Right atrium auricular region (tissue), 2 donors: ENCODE measurements at regions not wholly inside any gene's neighbourhood (a gene's known extent, or its start where the extent isn't known, plus 50 kb on each side); places are given as distances from the start of the nearest gene placed in this dataset.

ENCODE experiments used
- DNase-seq: peaks from one replicate; pipeline ENCODE4 v3.0.0-alpha.2; 2019; ENCODE audit warnings: low spot score
- H3K27ac ChIP-seq, 2 donors: fragments of 200-600 bp; sonication (generic); 1 replicate in 1 of 2; 2 replicates in 1 of 2; pipeline ENCODE4 v1.5.1; 2016 to 2019
- H3K27me3 ChIP-seq, 2 donors: fragments of 200-600 bp; sonication (generic); one replicate each; pipeline versions ENCODE4 v1.5.1 to v1.6.0; 2017 to 2019
- H3K36me3 ChIP-seq: fragments of 200-600 bp; sonication (generic); one replicate; pipeline ENCODE4 v1.5.1; 2016
- H3K4me1 ChIP-seq, 2 donors: fragments of 200-600 bp; sonication (generic); one replicate each; pipeline versions ENCODE4 v1.5.1 to v1.6.0; 2017 to 2019
- H3K4me3 ChIP-seq, 2 donors: fragments of 200-600 bp; sonication (generic); 1 replicate in 1 of 2; 2 replicates in 1 of 2; pipeline ENCODE4 v1.5.1; 2017 to 2019; ENCODE audit warnings: mild to moderate bottlenecking in 1 of 2, moderate library complexity in 1 of 2
- H3K9me3 ChIP-seq, 2 donors: fragments of 200-600 bp; sonication (generic); one replicate each; pipeline ENCODE4 v1.5.1; 2019
- TF ChIP-seq, protein P1 (sequence below), 2 donors: fragments of 200-600 bp; sonication (generic); IDR thresholded peaks; one replicate each; pipeline ENCODE4 v1.5.1; 2019; ENCODE audit warnings: antibody characterized with exemption in 2 of 2

DNA sequence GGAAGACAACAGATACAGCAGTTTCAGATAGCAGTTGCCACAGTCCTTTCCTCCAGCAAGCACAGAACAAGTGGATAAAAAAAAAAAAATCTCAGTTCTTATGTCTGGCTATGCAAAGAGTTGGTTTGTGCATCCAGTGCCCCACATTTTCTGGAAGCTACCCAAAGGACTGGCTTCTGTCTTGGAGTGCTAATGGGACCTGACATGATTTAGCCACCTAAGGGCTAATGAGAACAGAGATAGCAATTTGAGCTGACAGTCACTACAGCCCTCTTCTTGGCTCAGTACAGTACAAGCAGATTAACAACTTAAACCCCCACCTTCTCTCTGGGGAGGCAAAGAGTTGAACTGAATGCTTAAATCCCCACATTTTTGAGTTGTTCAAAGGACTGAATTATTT lies 976.8 kb downstream of the TBC1D32 start:
- H3K9me3 ChIP-seq: peaks cover 0 to 26% of the 10 kb centered on the region in 2 donors
- no peak overlapping the region for H3K4me3 ChIP-seq
- no peaks in the 10 kb centered on the region for H3K4me1 ChIP-seq
- H3K27ac ChIP-seq: no peak overlapping the region
- no peaks in the 10 kb centered on the region for H3K36me3 ChIP-seq
- TF ChIP-seq, protein P1, sequence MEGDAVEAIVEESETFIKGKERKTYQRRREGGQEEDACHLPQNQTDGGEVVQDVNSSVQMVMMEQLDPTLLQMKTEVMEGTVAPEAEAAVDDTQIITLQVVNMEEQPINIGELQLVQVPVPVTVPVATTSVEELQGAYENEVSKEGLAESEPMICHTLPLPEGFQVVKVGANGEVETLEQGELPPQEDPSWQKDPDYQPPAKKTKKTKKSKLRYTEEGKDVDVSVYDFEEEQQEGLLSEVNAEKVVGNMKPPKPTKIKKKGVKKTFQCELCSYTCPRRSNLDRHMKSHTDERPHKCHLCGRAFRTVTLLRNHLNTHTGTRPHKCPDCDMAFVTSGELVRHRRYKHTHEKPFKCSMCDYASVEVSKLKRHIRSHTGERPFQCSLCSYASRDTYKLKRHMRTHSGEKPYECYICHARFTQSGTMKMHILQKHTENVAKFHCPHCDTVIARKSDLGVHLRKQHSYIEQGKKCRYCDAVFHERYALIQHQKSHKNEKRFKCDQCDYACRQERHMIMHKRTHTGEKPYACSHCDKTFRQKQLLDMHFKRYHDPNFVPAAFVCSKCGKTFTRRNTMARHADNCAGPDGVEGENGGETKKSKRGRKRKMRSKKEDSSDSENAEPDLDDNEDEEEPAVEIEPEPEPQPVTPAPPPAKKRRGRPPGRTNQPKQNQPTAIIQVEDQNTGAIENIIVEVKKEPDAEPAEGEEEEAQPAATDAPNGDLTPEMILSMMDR (IDR thresholded peaks at IDR 0.05): no peak
- H3K27me3 ChIP-seq: no peaks in the 10 kb centered on the region
- DNase-seq: no peak

DNA sequence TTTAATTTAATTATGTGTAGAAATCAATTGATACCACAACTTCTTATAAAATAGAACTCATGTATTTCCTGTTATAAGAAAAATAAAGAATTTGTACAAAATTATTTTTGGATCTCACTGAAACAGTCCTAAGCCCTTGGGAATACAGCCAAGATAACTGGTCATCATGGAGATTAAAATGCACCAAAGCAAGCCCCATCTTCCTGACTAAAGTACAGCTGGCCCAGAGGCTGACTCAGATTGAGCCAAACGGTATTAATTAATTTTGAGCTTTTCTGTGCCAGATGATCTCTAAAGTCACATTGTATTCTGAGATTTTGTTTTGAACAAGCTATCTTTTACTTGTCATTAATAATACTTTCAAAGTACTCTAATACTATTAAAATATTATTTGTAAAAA lies 978.5 kb downstream of the TBC1D32 start:
- no peaks in the 10 kb centered on the region for H3K27me3 ChIP-seq
- no peak overlapping the region for H3K27ac ChIP-seq
- DNase-seq: no peak
- TF ChIP-seq, protein P1 (IDR thresholded peaks at IDR 0.05): no peak
- no peak overlapping the region for H3K4me3 ChIP-seq
- H3K4me1 ChIP-seq: no peaks in the 10 kb centered on the region
- peaks cover 0 to 26% of the 10 kb centered on the region in 2 donors for H3K9me3 ChIP-seq
- no peaks in the 10 kb centered on the region for H3K36me3 ChIP-seq

DNA sequence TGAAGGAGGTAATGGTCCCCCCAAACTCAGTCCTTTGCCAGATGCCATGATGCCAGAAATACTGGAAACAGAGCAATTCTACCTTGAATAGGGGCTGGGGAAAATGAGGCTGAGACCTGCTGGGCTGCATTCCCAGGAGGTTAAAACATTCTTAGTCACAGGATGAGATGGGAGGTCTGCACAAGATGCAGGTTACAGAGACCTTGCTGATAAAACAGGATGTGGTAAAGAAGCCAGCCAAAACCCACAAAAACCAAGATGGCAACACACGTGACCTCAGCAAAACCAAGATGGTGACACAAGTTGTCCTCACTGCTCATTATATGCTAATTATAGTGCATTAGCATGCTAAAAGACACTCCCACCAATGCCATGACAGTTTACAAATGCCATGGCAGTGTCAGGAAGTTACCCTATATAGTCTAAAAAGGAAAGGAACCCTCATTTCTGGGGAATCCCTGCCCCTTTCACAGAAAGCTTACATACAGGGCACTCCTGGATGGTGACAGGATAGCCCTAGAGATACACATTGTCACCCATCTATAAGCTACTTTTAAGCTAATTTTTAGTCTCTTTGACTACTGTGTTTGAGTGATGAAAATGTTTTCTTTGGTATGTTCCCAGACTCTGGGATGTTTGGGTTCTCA lies 979.7 kb downstream of the TBC1D32 start:
- Histone ChIP-seq H3K27me3 (no peaks in the 10 kb centered on the region), H3K4me3 (no peak overlapping the region), H3K27ac (no peak overlapping the region), H3K4me1 (no peaks in the 10 kb centered on the region), H3K36me3 (no peaks in the 10 kb centered on the region), H3K9me3 (peaks cover 0 to 17% of the 10 kb centered on the region in 2 donors)
- DNase-seq: no peak
- TF ChIP-seq, protein P1 (IDR thresholded peaks at IDR 0.05): no peak

DNA sequence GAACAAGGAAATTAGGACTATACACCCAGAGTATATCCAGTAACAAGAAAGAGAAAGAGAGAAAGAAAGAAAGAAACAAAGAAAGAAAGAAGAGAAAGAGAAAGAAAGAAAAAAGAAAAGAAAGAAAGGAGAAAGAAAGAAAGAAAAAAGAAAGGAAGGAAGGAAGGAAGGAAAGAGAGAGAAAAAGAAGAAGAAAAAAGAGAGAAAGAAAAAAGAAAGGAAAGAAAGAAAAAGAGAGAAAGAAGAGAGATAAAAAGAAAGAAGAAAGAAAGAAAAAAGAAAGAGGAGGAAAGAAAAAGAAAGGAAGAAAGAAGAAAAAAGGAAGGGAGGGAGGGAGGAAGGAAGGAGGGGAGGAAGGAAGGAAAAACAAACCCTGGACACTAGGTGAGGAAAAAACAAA lies 981.8 kb downstream of the TBC1D32 start:
- H3K27ac ChIP-seq: no peak overlapping the region
- H3K4me3 ChIP-seq: no peak overlapping the region
- TF ChIP-seq, protein P1 (IDR thresholded peaks at IDR 0.05): no peak
- no peak for DNase-seq
- no peaks in the 10 kb centered on the region for H3K27me3 ChIP-seq
- no peaks in the 10 kb centered on the region for H3K36me3 ChIP-seq
- H3K4me1 ChIP-seq: no peaks in the 10 kb centered on the region
- H3K9me3 ChIP-seq: no peaks in the 10 kb centered on the region

DNA sequence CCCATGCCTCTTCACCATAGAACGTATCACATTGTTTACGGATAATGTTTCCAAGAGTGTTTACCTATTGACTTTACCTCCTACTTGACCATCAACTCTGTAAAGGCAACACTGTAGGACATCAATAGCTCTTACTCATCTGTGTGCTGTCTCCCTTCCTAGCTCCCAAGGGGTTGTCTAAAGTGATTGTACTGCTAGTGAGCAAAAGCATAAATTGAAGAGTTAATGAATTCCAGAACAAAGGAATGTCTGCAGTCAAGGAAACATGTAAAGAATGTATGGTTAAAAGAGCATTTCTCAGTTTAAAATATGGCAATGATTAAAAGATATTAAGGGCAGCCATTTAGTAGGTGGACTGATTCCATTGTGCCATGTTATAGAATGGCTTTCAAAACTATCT lies 985.4 kb downstream of the TBC1D32 start:
- TF ChIP-seq, protein P1 (IDR thresholded peaks at IDR 0.05): no peak
- Histone ChIP-seq H3K27ac (no peak overlapping the region), H3K4me1 (no peaks in the 10 kb centered on the region), H3K4me3 (no peak overlapping the region), H3K36me3 (no peaks in the 10 kb centered on the region), H3K9me3 (no peaks in the 10 kb centered on the region), H3K27me3 (no peaks in the 10 kb centered on the region)
- DNase-seq: no peak

DNA sequence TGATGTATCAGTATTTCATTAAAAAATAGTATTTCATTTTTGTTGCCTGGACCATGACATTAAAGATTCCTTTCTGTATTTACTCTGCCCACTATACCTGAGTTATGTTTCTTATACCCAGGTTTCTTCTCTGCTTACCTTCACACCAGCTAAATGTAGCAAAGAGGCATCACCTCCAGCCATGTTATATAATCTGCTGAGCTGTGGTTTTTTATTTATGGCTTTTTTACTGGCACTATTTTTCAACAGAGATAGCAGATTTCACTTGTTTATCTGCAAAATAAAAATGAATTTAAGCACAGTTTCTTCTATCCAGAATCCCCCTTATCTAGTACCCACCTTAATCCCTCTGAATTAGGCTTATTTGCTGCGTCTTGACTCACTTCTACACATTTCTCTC lies 979.0 kb upstream of the MAN1A1 start:
- no peak overlapping the region for H3K4me3 ChIP-seq

More for the DNA sequence above, 979.0 kb upstream of the MAN1A1 start:
- Histone ChIP-seq H3K27me3 (no peaks in the 10 kb centered on the region), H3K36me3 (no peaks in the 10 kb centered on the region), H3K4me1 (no peaks in the 10 kb centered on the region), H3K9me3 (no peaks in the 10 kb centered on the region), H3K27ac (no peak overlapping the region)
- no peak for DNase-seq
- TF ChIP-seq, protein P1 (IDR thresholded peaks at IDR 0.05): no peak
